WTC11 (cell line): ENCODE measurements at regions not wholly inside any gene's neighbourhood (a gene's known extent, or its start where the extent isn't known, plus 50 kb on each side); places are given as distances from the start of the nearest gene placed in this dataset.

ENCODE experiments used
- ATAC-seq: fragments of 200-7000 bp; cut with Tn5 transposase; 2 replicates; pipeline ENCODE4 v1.10.0; 2021; ENCODE audit warnings: mild to moderate bottlenecking, moderate library complexity
- CTCF ChIA-PET: fragments of 300-600 bp; sonication (Branson Sonifier 250); formaldehyde crosslinking; loops from one replicate; lab custom pipeline; 2021; ENCODE audit warnings: antibody characterized with exemption; lab: Charles Lee
- POLR2A ChIA-PET: fragments of 350-600 bp; sonication (Branson Sonifier 250); formaldehyde crosslinking; loops from one replicate; lab custom pipeline; 2021; ENCODE audit warnings: antibody characterized with exemption; lab: Charles Lee
- DNase-seq: peaks from one replicate; pipeline ENCODE4 v3.0.0; 2021; ENCODE audit warnings: low spot score
- H3K27ac Mint-ChIP-seq: 2 replicates; pipeline ENCODE4 v1.8.0; 2021; ENCODE audit warnings: mixed read lengths
- H3K27me3 Mint-ChIP-seq: 2 replicates; pipeline ENCODE4 v1.8.0; 2021; ENCODE audit warnings: low read depth, mild to moderate bottlenecking, moderate library complexity, mixed read lengths
- H3K36me3 Mint-ChIP-seq: 2 replicates; pipeline ENCODE4 v1.8.0; 2021; ENCODE audit warnings: mixed read lengths
- H3K4me1 Mint-ChIP-seq: 2 replicates; pipeline ENCODE4 v1.8.0; 2022; ENCODE audit warnings: mixed read lengths
- H3K4me3 Mint-ChIP-seq: 2 replicates; pipeline ENCODE4 v1.8.0; 2021; ENCODE audit warnings: mild to moderate bottlenecking, moderate library complexity, mixed read lengths
- H3K9me3 Mint-ChIP-seq: 2 replicates; pipeline ENCODE4 v1.8.0; 2021; ENCODE audit warnings: mixed read lengths
- CREB1 ChIP-seq: sonication (generic); formaldehyde crosslinking; IDR thresholded peaks from 2 replicates; pipeline ENCODE4 v1.8.0; 2023; ENCODE audit warnings: mild to moderate bottlenecking, missing genetic modification reagents
- E2F1 ChIP-seq: sonication (generic); formaldehyde crosslinking; IDR thresholded peaks from 2 replicates; pipeline ENCODE4 v1.8.0; 2022; ENCODE audit warnings: mild to moderate bottlenecking, missing genetic modification reagents
- ESRRA ChIP-seq: sonication (generic); formaldehyde crosslinking; IDR thresholded peaks from 2 replicates; pipeline ENCODE4 v1.8.1; 2022; ENCODE audit warnings: mild to moderate bottlenecking, missing genetic modification reagents, borderline replicate concordance
- FOXK1 ChIP-seq: sonication (generic); formaldehyde crosslinking; IDR thresholded peaks from 2 replicates; pipeline ENCODE4 v1.8.0; 2022; ENCODE audit warnings: mild to moderate bottlenecking, moderate library complexity, missing genetic modification reagents
- GABPB1 ChIP-seq: sonication (generic); formaldehyde crosslinking; IDR thresholded peaks from 2 replicates; pipeline ENCODE4 v1.8.1; 2023; ENCODE audit warnings: mild to moderate bottlenecking, missing genetic modification reagents
- HMGA2 ChIP-seq: fragments of 250-450 bp; sonication (Bioruptor Pico); IDR thresholded peaks from 2 replicates; pipeline ENCODE4 v1.4.0; 2021; ENCODE audit warnings: mild to moderate bottlenecking, moderate library complexity
- JAZF1 ChIP-seq: fragments of 250-450 bp; sonication (Bioruptor Pico); IDR thresholded peaks from 2 replicates; pipeline ENCODE4 v1.9.0; 2021; ENCODE audit warnings: moderate library complexity, mild to moderate bottlenecking, inconsistent platforms
- MYBL2 ChIP-seq: sonication (generic); formaldehyde crosslinking; IDR thresholded peaks from 2 replicates; pipeline ENCODE4 v1.8.1; 2023; ENCODE audit warnings: mild to moderate bottlenecking, moderate library complexity, missing genetic modification reagents
- NR1H2 ChIP-seq: sonication (generic); formaldehyde crosslinking; IDR thresholded peaks from 2 replicates; pipeline ENCODE4 v1.9.0; 2021; ENCODE audit warnings: mild to moderate bottlenecking, moderate library complexity, missing genetic modification reagents
- PRDM15 ChIP-seq: sonication (generic); formaldehyde crosslinking; IDR thresholded peaks from 2 replicates; pipeline ENCODE4 v1.8.0; 2022; ENCODE audit warnings: missing genetic modification reagents
- PREB ChIP-seq: sonication (generic); formaldehyde crosslinking; IDR thresholded peaks from 2 replicates; pipeline ENCODE4 v1.8.1; 2022; ENCODE audit warnings: mild to moderate bottlenecking, missing genetic modification reagents, moderate library complexity, borderline replicate concordance
- RELA ChIP-seq: sonication (generic); formaldehyde crosslinking; IDR thresholded peaks from 2 replicates; pipeline ENCODE4 v1.8.1; 2022; ENCODE audit warnings: missing genetic modification reagents, mild to moderate bottlenecking, borderline replicate concordance
- TCF7 ChIP-seq: sonication (generic); formaldehyde crosslinking; IDR thresholded peaks from 2 replicates; pipeline ENCODE4 v1.8.0; 2022; ENCODE audit warnings: mild to moderate bottlenecking, low read depth, missing genetic modification reagents, moderate library complexity
- TEAD4 ChIP-seq: sonication (generic); formaldehyde crosslinking; IDR thresholded peaks from 2 replicates; pipeline ENCODE4 v1.8.0; 2022; ENCODE audit warnings: mild to moderate bottlenecking, missing genetic modification reagents
- USF2 ChIP-seq: sonication (generic); formaldehyde crosslinking; IDR thresholded peaks from 2 replicates; pipeline ENCODE4 v1.8.1; 2023; ENCODE audit warnings: mild to moderate bottlenecking, missing genetic modification reagents, moderate library complexity
- ZNF263 ChIP-seq: sonication (generic); formaldehyde crosslinking; IDR thresholded peaks from 2 replicates; pipeline ENCODE4 v1.8.1; 2022; ENCODE audit warnings: low read depth, mild to moderate bottlenecking, moderate library complexity, missing genetic modification reagents
- ZNF281 ChIP-seq: sonication (generic); formaldehyde crosslinking; IDR thresholded peaks from 2 replicates; pipeline ENCODE4 v1.8.0; 2023; ENCODE audit warnings: mild to moderate bottlenecking, missing genetic modification reagents
- ZNF423 ChIP-seq: fragments of 250-450 bp; sonication (Bioruptor Pico); IDR thresholded peaks from 2 replicates; pipeline ENCODE4 v2.1.2; 2022; ENCODE audit warnings: mild to moderate bottlenecking, moderate library complexity
- ZNF425 ChIP-seq: fragments of 250-450 bp; sonication (Bioruptor Pico); conservative IDR thresholded peaks from 2 replicates; pipeline ENCODE4 v1.9.0; 2021; ENCODE audit warnings: mild to moderate bottlenecking

- ATAC-seq: no peak
- peaks cover under 1% of the 10 kb centered on the region; the same call in 1 of the 2 replicates for H3K9me3 Mint-ChIP-seq
- no peak for TF ChIP-seq E2F1 (CRISPR knock-in tag)
- TF ChIP-seq CREB1 (CRISPR knock-in tag): no peak
- TF ChIP-seq ZNF423 (CRISPR knock-in tag): no peak
- TF ChIP-seq FOXK1 (CRISPR knock-in tag): no peak
- TF ChIP-seq ZNF263: no peak
- no peak for TF ChIP-seq ZNF281 (CRISPR knock-in tag)
- no peak for TF ChIP-seq ESRRA (CRISPR knock-in tag)
- TF ChIP-seq NR1H2 (CRISPR knock-in tag): no peak
- no peak for TF ChIP-seq ZNF425 (CRISPR knock-in tag)
- ChIA-PET POLR2A (no interaction called here), CTCF (no interaction called here)
- DNase-seq: no peak
- no peak overlapping the region for H3K27ac Mint-ChIP-seq
- H3K4me3 Mint-ChIP-seq: no peak overlapping the region
- no peaks in the 10 kb centered on the region for H3K36me3 Mint-ChIP-seq
- no peaks in the 10 kb centered on the region for H3K27me3 Mint-ChIP-seq
- peaks cover 4% of the 10 kb centered on the region; the same call in 1 of the 2 replicates for H3K4me1 Mint-ChIP-seq
These were observed 978.8 kb downstream of the FSCB start for GRCh38 chr14:43528321-43528720.

GRCh38 chr14:43525658-43526057 is 981.4 kb downstream of the FSCB start:
- H3K4me3 Mint-ChIP-seq: no peak overlapping the region
- no peak for DNase-seq
- H3K36me3 Mint-ChIP-seq: no peaks in the 10 kb centered on the region
- H3K9me3 Mint-ChIP-seq: no peaks in the 10 kb centered on the region
- no peak overlapping the region for H3K27ac Mint-ChIP-seq
- H3K4me1 Mint-ChIP-seq: peaks cover 4% of the 10 kb centered on the region; the same call in 1 of the 2 replicates
- no peaks in the 10 kb centered on the region for H3K27me3 Mint-ChIP-seq
- no peak for ATAC-seq
- CTCF ChIA-PET: interaction anchor here (1.1 kb wide), 1 partner anchor 16 kb away, joined by 3 read pairs; no protein-coding TSS in a partner anchor
- POLR2A ChIA-PET: no interaction called here
- TF ChIP-seq PRDM15 (CRISPR knock-in tag) (no peak), TEAD4 (no peak)
- TF ChIP-seq, all 79 proteins: peak for 0

GRCh38 chr14:43522901-43523300 is 984.2 kb downstream of the FSCB start:
- no peak overlapping the region for H3K4me3 Mint-ChIP-seq
- H3K36me3 Mint-ChIP-seq: no peaks in the 10 kb centered on the region
- ATAC-seq (no peak), DNase-seq (no peak)
- H3K4me1 Mint-ChIP-seq: peaks cover 4% of the 10 kb centered on the region; the same call in 1 of the 2 replicates
- no peak overlapping the region for H3K27ac Mint-ChIP-seq
- POLR2A ChIA-PET: no interaction called here
- CTCF ChIA-PET: interaction anchor here (0.7 kb wide), 1 partner anchor 627 kb away, joined by 3 read pairs; no protein-coding TSS in a partner anchor
- H3K9me3 Mint-ChIP-seq: peaks cover 13% of the 10 kb centered on the region
- H3K27me3 Mint-ChIP-seq: no peaks in the 10 kb centered on the region
- TF ChIP-seq PREB (CRISPR knock-in tag): no peak
- TF ChIP-seq MYBL2 (CRISPR knock-in tag): no peak
- TF ChIP-seq RELA (CRISPR knock-in tag): no peak
- no peak for TF ChIP-seq JAZF1 (CRISPR knock-in tag)
- TF ChIP-seq HMGA2: no peak
- TF ChIP-seq USF2 (CRISPR knock-in tag): no peak
- no peak for TF ChIP-seq TCF7 (CRISPR knock-in tag)
- TF ChIP-seq GABPB1 (CRISPR knock-in tag): no peak
